NCI-H345 treated with DMSO at 0.1 percent for 48 hours (cell line): ENCODE measurements at regions not wholly inside any gene's neighbourhood (a gene's known extent, or its start where the extent isn't known, plus 50 kb on each side); places are given as distances from the start of the nearest gene placed in this dataset.
A peak's percentile ranks its signal among the peaks of the same experiment; 100 is the strongest.

Experiments
- DNase-seq: peaks from one replicate; lab custom pipeline; 2025; ENCODE audit not compliant: unreplicated experiment; lab: John Stamatoyannopoulos, UW

- no peak for DNase-seq
These were observed 408.3 kb downstream of the AACS start for GRCh38 chr12:125473501-125473900.

- no peak for DNase-seq
These were observed 422.1 kb downstream of the AACS start for GRCh38 chr12:125487336-125487735.

GRCh38 chr12:125491553-125491952 is 426.3 kb downstream of the AACS start:
- DNase-seq = no peak

GRCh38 chr12:125492354-125493270 is 427.4 kb downstream of the AACS start:
- no peak for DNase-seq

GRCh38 chr12:125493704-125494308 is 428.6 kb downstream of the AACS start:
- no peak for DNase-seq

- DNase-seq = no peak
These were observed 437.9 kb downstream of the AACS start for GRCh38 chr12:125503128-125503527.

GRCh38 chr12:125509195-125509594 is 444.0 kb downstream of the AACS start:
- DNase-seq = no peak

GRCh38 chr12:125512541-125513298 is 447.5 kb downstream of the AACS start:
- DNase-seq = peak; percentile 15

- DNase-seq = no peak
These were observed 450.7 kb downstream of the AACS start for GRCh38 chr12:125515887-125516286.

- DNase-seq = no peak
These were observed 452.8 kb downstream of the AACS start for GRCh38 chr12:125518074-125518473.

- DNase-seq = no peak
These were observed 453.9 kb downstream of the AACS start for GRCh38 chr12:125519026-125519651.

GRCh38 chr12:125525879-125526278 is 460.6 kb downstream of the AACS start:
- no peak for DNase-seq

- no peak for DNase-seq
These were observed 463.0 kb downstream of the AACS start for GRCh38 chr12:125528281-125528680.

GRCh38 chr12:125530201-125530600 is 465.0 kb downstream of the AACS start:
- no peak for DNase-seq

GRCh38 chr12:125530876-125531275 is 465.6 kb downstream of the AACS start:
- DNase-seq = no peak

- no peak for DNase-seq
These were observed 466.3 kb downstream of the AACS start for GRCh38 chr12:125531574-125531973.

- peak; percentile 16 for DNase-seq
These were observed 468.3 kb downstream of the AACS start for GRCh38 chr12:125533434-125534029.

GRCh38 chr12:125538401-125539199 is 473.4 kb downstream of the AACS start:
- DNase-seq = no peak

GRCh38 chr12:125540580-125541204 is 475.5 kb downstream of the AACS start:
- no peak for DNase-seq

- DNase-seq = no peak
These were observed 479.7 kb downstream of the AACS start for GRCh38 chr12:125544960-125545359.
